Vagina (tissue), 2 donors: ENCODE measurements at regions not wholly inside any gene's neighbourhood (a gene's known extent, or its start where the extent isn't known, plus 50 kb on each side); places are given as distances from the start of the nearest gene placed in this dataset.

Experiments
- POLR2A ChIP-seq, 2 donors: fragments of 450-650 bp; IDR thresholded peaks; one replicate each; pipeline ENCODE4 v1.6.1; 2017; ENCODE audit warnings: antibody characterized with exemption in 2 of 2, mild to moderate bottlenecking in 2 of 2, moderate library complexity in 2 of 2
- POLR2AphosphoS5 ChIP-seq, 2 donors: sonication (generic); formaldehyde crosslinking; IDR thresholded peaks; one replicate each; pipeline ENCODE4 v1.9.0; 2017; ENCODE audit warnings: antibody characterized with exemption in 2 of 2, mild to moderate bottlenecking in 2 of 2, low read depth in 1 of 2; ENCODE audit not compliant: insufficient read depth in 1 of 2
- TF ChIP-seq, protein P1 (sequence below), 3 experiments: fragments of 450-650 bp in 2 of 3; fragments of 200-600 bp in 1 of 3; sonication (generic) in 1 of 3; IDR thresholded peaks; one replicate each; pipeline ENCODE4 v1.5.1; 2017 to 2019; ENCODE audit warnings: antibody characterized with exemption in 3 of 3, mild to moderate bottlenecking in 2 of 3, moderate library complexity in 2 of 3

DNA sequence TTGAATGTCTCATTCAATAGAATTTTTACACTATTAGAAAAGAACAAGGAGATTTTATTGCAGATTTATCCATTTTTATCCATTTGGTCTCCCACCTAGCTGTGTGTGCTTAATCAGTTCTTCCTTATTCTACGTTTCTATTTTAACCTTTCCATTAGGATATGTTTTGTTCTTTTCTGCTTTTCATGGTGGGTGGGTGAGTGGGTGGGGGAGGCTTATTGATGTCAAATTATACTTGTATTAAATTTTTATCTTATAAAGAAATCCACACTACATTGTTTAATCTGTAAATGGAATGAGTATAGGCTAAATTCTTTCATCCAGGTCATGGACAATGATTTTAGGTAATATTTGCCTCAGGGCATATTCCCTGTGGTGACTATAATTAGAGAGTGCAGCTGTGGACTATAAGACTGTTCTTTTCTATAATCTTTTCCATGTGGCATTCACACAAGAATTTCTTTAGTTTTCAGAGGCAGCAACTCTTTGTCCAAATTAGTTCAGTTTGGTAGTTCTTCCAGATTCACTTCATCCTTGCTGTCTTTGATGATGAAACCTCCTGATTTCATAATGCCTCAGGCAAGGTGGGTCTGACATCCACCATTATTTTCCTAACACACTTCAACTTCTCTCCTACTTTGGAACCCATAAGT is 2451.8 kb downstream of the PCDH7 start:
- TF ChIP-seq, protein P1, sequence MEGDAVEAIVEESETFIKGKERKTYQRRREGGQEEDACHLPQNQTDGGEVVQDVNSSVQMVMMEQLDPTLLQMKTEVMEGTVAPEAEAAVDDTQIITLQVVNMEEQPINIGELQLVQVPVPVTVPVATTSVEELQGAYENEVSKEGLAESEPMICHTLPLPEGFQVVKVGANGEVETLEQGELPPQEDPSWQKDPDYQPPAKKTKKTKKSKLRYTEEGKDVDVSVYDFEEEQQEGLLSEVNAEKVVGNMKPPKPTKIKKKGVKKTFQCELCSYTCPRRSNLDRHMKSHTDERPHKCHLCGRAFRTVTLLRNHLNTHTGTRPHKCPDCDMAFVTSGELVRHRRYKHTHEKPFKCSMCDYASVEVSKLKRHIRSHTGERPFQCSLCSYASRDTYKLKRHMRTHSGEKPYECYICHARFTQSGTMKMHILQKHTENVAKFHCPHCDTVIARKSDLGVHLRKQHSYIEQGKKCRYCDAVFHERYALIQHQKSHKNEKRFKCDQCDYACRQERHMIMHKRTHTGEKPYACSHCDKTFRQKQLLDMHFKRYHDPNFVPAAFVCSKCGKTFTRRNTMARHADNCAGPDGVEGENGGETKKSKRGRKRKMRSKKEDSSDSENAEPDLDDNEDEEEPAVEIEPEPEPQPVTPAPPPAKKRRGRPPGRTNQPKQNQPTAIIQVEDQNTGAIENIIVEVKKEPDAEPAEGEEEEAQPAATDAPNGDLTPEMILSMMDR (IDR thresholded peaks at IDR 0.05), result no peak
- TF ChIP-seq POLR2A (IDR thresholded peaks at IDR 0.05), result no peak
- TF ChIP-seq POLR2AphosphoS5 (IDR thresholded peaks at IDR 0.05; ENCODE audit: insufficient read depth in 1 of 2, low read depth in 1 of 2), result no peak
